HFF-Myc (cell line): ENCODE measurements at regions not wholly inside any gene's neighbourhood (a gene's known extent, or its start where the extent isn't known, plus 50 kb on each side); places are given as distances from the start of the nearest gene placed in this dataset.

ENCODE experiments used
- DNase-seq: peaks from one replicate; pipeline ENCODE4 v3.0.0-alpha.2; 2011; ENCODE audit warnings: low read depth; ENCODE audit errors: extremely low read depth
- H3K4me3 ChIP-seq: replicated peaks from 2 replicates; pipeline ENCODE4 v1.5.1; 2011; ENCODE audit warnings: low read depth, mild to moderate bottlenecking, control low read depth, low read length
- TF ChIP-seq, protein P1 (sequence below): IDR thresholded peaks from 2 replicates; pipeline ENCODE4 v1.5.1; 2012; ENCODE audit warnings: mild to moderate bottlenecking, low read depth, low read length, control low read depth; ENCODE audit errors: missing control alignments

DNA sequence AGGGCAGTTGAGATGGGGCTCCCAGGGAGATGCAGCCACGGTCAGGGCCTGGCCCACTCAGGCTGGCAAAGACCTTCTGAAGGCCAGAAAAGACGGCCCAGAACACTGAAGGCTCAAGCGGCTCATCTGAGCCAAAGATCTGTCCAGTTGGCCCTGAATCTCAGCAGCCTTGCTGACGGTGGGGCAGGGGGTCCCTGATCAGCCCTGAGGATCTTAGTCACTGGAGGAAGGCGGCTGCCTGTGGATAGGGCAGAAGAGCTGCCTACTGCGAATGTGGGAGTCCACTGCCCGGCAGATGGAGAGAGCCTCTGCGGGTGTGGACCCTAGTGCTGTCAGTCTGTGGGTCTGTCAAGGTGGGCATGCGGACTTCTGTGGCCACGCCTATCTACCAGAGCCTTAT lies 1738.2 kb downstream of the TP53TG3F start:
- no peak for DNase-seq
- TF ChIP-seq, protein P1, sequence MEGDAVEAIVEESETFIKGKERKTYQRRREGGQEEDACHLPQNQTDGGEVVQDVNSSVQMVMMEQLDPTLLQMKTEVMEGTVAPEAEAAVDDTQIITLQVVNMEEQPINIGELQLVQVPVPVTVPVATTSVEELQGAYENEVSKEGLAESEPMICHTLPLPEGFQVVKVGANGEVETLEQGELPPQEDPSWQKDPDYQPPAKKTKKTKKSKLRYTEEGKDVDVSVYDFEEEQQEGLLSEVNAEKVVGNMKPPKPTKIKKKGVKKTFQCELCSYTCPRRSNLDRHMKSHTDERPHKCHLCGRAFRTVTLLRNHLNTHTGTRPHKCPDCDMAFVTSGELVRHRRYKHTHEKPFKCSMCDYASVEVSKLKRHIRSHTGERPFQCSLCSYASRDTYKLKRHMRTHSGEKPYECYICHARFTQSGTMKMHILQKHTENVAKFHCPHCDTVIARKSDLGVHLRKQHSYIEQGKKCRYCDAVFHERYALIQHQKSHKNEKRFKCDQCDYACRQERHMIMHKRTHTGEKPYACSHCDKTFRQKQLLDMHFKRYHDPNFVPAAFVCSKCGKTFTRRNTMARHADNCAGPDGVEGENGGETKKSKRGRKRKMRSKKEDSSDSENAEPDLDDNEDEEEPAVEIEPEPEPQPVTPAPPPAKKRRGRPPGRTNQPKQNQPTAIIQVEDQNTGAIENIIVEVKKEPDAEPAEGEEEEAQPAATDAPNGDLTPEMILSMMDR = no peak
- no peak overlapping the region for H3K4me3 ChIP-seq

DNA sequence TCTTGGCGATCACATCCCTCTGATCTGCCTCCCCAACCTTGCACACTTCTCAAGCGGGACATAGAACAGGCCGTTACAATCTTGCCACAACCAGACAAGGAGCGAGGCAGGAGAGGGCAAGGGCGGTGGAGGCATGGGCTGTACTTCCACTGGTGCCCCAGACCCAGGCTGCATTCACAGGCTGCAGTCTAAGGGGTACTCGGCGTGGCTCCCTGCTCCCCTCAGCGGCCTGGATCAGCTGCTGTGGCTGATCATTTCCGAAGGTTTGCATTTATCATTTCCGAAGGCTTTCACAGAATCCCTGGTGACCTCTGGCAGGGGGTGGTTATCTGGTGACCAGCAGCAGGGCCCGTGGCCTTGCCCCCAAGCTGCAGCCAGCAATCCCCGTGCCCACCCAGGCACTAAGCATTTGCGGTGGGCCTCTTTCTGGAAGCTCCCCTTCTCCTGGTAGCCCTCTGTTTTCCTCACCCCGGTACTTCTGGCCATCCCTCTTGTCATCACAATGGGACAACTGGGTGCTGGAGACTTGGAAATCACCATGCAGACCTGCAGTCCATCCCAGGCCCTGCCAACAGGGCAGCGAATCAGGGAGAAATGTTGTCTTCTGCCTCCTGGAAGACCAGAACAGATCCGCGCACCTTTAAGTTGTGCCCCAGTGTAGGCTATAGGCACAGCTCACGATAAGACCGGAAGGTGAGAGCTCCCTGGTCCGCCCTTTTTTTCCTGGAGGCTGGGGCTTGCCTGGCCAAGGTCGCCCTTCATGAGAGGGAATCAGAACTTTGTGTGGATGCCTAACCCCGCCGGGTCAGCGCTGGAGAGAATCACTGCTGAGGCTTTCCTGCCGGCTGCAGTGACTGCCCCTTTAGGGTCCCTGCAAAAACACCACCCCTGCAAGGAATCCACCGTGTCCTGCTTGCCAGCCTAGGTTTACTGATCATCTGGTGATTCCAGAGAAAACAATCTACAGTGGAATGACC lies 1739.1 kb downstream of the TP53TG3F start:
- TF ChIP-seq, protein P1 = no peak
- DNase-seq = no peak
- H3K4me3 ChIP-seq = no peak overlapping the region

DNA sequence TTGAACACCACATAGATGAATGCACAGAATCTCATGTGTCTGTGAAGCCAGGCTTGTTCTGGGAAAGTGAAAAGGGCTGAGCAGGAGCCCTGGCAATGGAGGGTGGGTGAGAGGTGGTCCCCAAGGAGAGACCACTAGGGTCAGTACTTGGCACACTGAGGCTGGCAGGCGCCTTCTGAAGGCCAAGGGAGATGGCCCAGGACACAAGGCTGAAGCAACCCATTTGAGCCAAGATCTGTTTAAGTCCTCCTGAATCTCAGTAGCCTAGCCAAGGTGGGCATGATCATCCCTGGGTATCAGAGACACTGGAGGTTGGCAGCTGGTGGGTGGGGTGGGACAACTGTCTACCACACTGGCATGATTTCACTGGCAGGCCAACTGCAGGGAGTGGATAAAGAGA lies 1741.2 kb downstream of the TP53TG3F start:
- DNase-seq = no peak
- TF ChIP-seq, protein P1 = no peak
- no peak overlapping the region for H3K4me3 ChIP-seq

DNA sequence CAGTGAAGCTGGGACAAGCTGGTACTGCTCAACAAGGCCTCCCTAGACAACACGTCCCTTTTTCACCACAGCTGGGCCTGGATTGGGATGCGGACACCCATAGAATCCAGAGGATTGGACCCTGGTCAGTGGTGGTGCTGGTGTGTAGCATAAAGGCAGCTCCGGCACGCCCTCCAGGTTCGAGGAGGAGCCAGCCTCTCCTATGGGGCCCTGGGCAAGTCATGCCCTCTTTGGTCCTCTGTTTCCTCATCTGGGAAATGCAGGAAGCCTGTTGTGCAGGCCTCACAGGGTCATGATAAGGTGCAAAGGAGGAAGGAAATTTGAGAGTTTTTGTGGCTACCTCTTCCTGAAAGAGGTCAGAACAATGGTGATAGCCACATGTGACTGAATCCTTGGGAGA lies 1741.7 kb downstream of the TP53TG3F start:
- no peak overlapping the region for H3K4me3 ChIP-seq
- DNase-seq = no peak
- TF ChIP-seq, protein P1 = no peak

DNA sequence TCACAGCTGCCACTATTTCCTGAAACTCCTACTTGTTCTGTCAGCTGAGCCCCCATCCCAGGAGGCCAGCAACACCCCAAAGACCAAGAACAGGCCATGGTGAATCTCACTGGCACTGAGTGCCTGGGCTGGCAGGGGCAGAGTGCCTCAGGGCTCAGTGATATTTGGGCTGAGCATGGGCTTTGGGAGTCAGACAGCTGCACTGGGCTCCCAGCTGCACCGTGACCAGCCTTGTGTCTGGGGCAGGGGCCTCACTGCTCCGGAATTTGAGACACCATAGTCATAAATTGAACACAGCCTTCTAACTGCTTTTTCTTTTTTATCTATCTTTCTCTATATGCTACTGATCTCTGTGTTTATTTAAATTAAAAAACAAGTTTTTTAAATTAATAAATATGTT lies 1744.2 kb downstream of the TP53TG3F start:
- DNase-seq = no peak
- TF ChIP-seq, protein P1 = no peak
- no peak overlapping the region for H3K4me3 ChIP-seq

DNA sequence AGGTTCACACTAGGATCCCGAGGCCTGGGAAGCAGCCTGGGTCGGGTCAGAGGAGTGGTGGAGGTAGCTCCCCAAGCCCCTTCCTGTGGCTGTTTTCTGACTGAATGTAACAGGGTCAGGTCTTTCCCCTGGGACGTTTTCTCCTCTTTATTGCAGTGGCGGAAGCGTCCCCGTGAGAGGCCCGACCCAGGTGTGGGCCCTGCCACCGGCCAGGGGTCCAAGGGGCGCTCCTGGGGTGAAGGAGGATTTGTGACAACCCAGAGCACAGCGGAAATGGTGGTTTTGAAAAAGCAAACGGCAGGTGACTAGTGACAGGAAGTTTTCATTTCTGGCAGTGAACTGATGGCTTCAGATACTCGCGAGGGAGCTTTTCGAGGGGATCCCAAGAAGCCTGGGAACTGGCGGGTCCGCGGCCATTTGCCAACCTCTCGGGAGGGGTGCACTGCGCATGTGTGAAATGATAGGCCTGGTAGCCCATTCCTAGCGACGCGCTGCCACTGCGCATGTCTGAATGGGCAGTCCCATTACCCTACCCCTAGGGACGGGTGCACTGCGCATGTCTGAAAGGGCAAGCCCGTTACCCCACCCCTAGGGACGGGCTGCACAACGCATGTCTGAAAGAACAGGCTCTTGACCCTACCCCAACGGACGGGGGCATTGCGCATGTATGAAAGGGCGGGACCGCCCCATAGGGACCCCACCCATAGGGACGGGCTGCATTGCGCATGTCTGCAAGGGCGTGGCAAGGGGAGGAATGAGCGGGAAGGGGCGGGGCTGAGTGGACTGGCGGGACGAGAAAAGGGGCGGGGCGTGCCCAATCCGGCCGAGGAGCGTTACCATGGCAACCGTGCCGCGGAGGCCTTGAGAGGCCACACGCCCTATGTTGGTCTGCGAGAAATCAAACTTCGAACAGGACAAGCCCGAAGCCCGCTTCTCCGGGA lies 1747.9 kb downstream of the TP53TG3F start:
- TF ChIP-seq, protein P1 = no peak
- DNase-seq = no peak
- no peak overlapping the region for H3K4me3 ChIP-seq
